ENCODE measurements at regions not wholly inside any gene's neighbourhood (a gene's known extent, or its start where the extent isn't known, plus 50 kb on each side); places are given as distances from the start of the nearest gene placed in this dataset.

DNA sequence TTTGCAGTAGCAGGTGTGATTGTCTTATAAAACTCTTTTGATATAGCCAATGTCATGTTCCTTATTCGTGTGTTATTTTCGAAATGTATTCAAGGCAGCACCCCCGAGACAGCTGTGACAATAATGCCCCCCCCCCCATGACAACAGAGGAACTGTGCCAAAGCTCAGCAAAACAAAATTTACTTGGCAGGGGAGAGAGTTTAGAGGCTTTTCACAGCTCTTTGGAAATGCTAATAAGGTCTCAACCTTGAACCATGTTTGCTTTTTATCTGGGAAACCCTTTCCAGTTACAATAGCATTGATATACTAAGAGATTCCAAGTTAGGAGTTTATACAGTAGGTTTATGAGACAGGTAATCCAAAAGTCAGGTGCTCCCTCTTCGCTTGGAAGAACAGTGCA lies 56.4 kb upstream of the USP44 start:
- no peak for DNase-seq (ENCODE audit: low read depth)
- no peak overlapping the region for H3K4me3 ChIP-seq (ENCODE audit: low read length)
- TF ChIP-seq, protein P1, sequence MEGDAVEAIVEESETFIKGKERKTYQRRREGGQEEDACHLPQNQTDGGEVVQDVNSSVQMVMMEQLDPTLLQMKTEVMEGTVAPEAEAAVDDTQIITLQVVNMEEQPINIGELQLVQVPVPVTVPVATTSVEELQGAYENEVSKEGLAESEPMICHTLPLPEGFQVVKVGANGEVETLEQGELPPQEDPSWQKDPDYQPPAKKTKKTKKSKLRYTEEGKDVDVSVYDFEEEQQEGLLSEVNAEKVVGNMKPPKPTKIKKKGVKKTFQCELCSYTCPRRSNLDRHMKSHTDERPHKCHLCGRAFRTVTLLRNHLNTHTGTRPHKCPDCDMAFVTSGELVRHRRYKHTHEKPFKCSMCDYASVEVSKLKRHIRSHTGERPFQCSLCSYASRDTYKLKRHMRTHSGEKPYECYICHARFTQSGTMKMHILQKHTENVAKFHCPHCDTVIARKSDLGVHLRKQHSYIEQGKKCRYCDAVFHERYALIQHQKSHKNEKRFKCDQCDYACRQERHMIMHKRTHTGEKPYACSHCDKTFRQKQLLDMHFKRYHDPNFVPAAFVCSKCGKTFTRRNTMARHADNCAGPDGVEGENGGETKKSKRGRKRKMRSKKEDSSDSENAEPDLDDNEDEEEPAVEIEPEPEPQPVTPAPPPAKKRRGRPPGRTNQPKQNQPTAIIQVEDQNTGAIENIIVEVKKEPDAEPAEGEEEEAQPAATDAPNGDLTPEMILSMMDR (conservative IDR thresholded peaks at IDR 0.05; ENCODE audit: low read length): no peak

DNA sequence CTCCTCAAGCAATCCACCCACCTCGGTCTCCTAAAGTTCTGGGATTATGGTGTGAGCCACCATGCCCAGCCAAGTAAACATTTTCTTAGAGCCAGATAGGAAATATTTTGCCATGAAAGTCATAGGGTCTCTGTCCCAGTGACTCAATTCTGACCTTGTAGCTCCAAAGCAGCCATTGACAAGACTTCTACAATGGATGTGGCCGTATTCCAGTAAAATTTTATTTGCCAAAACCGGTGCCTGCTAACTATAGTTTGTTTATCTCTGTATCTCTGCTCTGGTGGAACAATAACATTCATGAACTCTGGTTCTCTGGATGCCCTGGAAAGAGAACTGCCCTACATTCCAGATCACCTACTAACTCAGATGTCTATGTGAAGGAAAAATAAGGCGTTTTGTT lies 54.6 kb upstream of the USP44 start:
- no peak for DNase-seq (ENCODE audit: low read depth)
- TF ChIP-seq, protein P1 (conservative IDR thresholded peaks at IDR 0.05; ENCODE audit: low read length): no peak
- no peak overlapping the region for H3K4me3 ChIP-seq (ENCODE audit: low read length)

DNA sequence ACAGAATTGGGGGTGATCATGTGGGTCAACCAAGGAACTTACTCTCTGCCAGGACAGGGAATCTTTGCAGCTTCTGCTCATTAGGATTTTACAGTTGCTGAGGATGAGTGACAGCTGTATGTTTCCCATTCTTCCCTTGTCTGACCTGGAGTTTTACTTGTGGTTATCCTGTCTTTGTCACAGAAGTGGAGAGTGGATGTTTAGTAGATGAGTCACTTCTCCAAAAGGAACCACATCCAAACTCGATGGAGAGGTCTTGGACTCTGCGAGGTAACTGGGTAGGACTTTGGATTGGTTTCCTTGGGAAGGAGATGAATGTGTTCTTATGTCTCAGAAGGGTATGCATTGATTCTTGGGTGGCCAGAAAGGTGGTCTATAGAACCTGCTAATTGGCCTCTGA lies 53.8 kb upstream of the USP44 start:
- DNase-seq (ENCODE audit: low read depth): peak; percentile 37
- TF ChIP-seq, protein P1 (conservative IDR thresholded peaks at IDR 0.05; ENCODE audit: low read length): no peak
- H3K4me3 ChIP-seq (ENCODE audit: low read length): no peak overlapping the region

DNA sequence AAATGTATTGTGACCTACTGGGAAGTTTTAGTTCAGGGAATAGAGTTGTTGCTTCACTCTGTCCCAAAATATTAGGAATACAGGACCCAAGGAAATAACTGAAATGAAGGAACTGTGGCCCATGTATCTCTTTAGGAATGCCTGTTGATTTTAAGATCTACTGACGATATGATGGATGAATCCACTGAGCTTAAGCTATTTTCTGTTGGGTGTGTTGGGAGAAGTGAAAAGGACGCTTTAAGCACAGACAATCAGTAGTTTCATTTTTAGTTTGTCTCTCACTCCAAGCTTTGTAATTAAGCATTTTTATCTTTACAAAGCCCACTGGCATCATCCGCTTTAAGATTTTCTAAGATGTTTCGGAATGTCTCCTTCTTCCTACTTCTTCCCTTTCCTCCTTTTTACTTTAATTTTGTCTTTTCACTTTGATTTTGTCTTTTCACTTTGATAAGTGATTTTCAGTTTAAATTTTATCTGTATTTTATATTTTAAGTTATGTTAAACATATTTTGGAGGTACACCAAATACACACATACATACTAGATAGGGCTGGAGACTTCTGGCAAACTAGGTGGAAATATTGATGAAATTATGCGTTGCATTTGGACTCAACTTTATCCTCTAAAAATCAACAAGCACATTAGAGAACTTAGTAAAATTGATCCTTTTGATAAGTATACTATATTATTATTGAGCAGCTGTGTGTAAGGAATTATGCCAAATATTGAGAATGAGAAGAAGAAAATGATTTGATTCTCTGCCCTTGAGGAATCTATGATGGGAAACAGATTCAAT lies 52.3 kb upstream of the USP44 start:
- no peak for DNase-seq (ENCODE audit: low read depth)
- TF ChIP-seq, protein P1 (conservative IDR thresholded peaks at IDR 0.05; ENCODE audit: low read length): no peak
- no peak overlapping the region for H3K4me3 ChIP-seq (ENCODE audit: low read length)

DNA sequence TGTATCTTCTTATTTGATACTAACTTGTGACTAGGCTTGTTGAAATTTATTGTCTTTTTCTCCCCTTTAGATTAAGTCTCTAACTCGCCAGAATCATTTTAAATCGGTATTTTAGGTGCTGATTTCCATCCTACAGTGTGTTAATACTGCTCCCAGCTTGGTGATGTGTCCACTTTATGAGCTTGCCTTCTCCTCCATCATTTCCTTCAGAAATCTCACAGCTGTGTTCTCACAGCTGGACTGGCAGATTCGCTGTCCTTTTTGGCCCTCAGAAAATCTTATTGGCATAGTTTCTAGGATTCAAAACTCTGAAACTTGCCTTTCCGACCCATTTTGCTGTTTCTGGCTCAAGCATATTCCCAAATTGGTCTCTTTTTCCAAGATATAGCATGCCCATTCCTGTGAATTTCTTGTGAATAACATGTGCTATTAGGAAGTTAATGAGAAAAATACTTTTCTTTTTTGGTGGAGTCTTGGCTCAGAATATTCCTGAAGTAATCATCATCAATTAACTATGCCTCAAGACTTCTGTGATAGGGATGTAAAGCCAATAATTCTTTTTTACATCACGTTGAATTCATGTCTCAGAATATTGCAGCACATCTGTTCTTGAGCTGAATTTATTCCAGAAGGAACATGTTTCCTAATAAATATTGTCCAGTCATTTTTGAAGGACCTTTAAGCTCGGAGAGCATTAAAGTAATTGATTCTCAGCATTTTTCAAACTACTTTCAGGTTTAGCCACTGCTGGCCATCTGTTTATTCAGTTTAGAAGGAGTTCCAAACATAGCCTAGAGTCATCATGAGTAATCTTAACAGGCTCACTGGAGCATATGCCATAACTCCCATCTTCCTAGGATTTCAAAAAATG lies 50.0 kb upstream of the USP44 start:
- DNase-seq (ENCODE audit: low read depth): peak; percentile 81
- H3K4me3 ChIP-seq (ENCODE audit: low read length): no peak overlapping the region
- TF ChIP-seq, protein P1 (conservative IDR thresholded peaks at IDR 0.05; ENCODE audit: low read length): no peak
